ENCODE measurements at regions not wholly inside any gene's neighbourhood (a gene's known extent, or its start where the extent isn't known, plus 50 kb on each side); places are given as distances from the start of the nearest gene placed in this dataset.

GRCh38 chrX:103155201-103155600 is 59.7 kb upstream of the BEX4 start:
- no peaks in the 10 kb centered on the region for H3K36me3 ChIP-seq (ENCODE audit: control insufficient read depth in 2 of 4, insufficient read depth in 4 of 4, low read length in 3 of 4)
- H3K4me2 ChIP-seq (ENCODE audit: insufficient read depth in 1 of 2, low read depth in 2 of 2, low read length in 2 of 2): no peak overlapping the region
- no peak for DNase-seq (ENCODE audit: low read depth in 1 of 2, low spot score in 2 of 2)
- H2BK12ac ChIP-seq (ENCODE audit: low read depth, low read length): no peak overlapping the region
- no peak overlapping the region for H3K4me3 ChIP-seq (ENCODE audit: extremely low read depth in 1 of 4, insufficient read depth in 2 of 4, low read depth in 3 of 4, low read length in 4 of 4)
- H3K23ac ChIP-seq (ENCODE audit: insufficient read length): no peak overlapping the region
- H2AFZ ChIP-seq (ENCODE audit: low read length): no peak overlapping the region
- no peak overlapping the region for H4K8ac ChIP-seq (ENCODE audit: extremely low read depth, insufficient read depth, low read length)
- POLR2A ChIA-PET (ENCODE audit: partially characterized antibody): no interaction called here
- no peak overlapping the region for H4K5ac ChIP-seq (ENCODE audit: insufficient read length, low read depth, low read length)
- H3K27me3 ChIP-seq (replicated peaks in 1 of 4; ENCODE audit: control insufficient read depth in 3 of 4, extremely low read depth in 1 of 4, insufficient read depth in 3 of 4, low read length in 3 of 4): no peaks in the 10 kb centered on the region
- H2BK5ac ChIP-seq (ENCODE audit: low read depth, low read length): no peak overlapping the region
- no peak overlapping the region for H3K4ac ChIP-seq (replicated peaks; ENCODE audit: insufficient read length, low read depth, low read length)
- no peak overlapping the region for H4K91ac ChIP-seq (replicated peaks; ENCODE audit: insufficient read length, low read length)
- H3K23me2 ChIP-seq (ENCODE audit: low read depth, low read length): no peaks in the 10 kb centered on the region
- no peak overlapping the region for H2BK15ac ChIP-seq (ENCODE audit: low read length)
- no peak overlapping the region for H3K18ac ChIP-seq (ENCODE audit: extremely low read depth, low read length)
- no peak overlapping the region for H3K14ac ChIP-seq (ENCODE audit: insufficient read length)
- TF ChIP-seq GABPA (IDR thresholded peaks at IDR 0.05; ENCODE audit: borderline replicate concordance, insufficient read depth, low read length) (no peak), POLR2AphosphoS5 (IDR thresholded peaks at IDR 0.05; ENCODE audit: low read depth, low read length) (no peak), SAP30 (IDR thresholded peaks at IDR 0.05; ENCODE audit: insufficient read depth, insufficient replicate concordance, low read length) (no peak), CHD2 (IDR thresholded peaks at IDR 0.05; ENCODE audit: low read length) (no peak), BCL11A (IDR thresholded peaks at IDR 0.05; ENCODE audit: low read depth in 2 of 2, low read length in 2 of 2) (no peak), MAFK (IDR thresholded peaks at IDR 0.05; ENCODE audit: low read depth, low read length) (no peak)
- H2BK20ac ChIP-seq (ENCODE audit: low read length): no peak overlapping the region
- H2BK120ac ChIP-seq (replicated peaks; ENCODE audit: low read depth, low read length): no peak overlapping the region
- no peak for FAIRE-seq
- no peaks in the 10 kb centered on the region for H3K79me2 ChIP-seq (ENCODE audit: control insufficient read depth in 1 of 2, insufficient read depth in 2 of 2, low read length in 2 of 2)
- 88% methylated on average over 1 of the region's 1 CpG; no CpG with 5 or more reads in 1 of the 2 experiments for WGBS, 2 experiments (ENCODE audit: extremely low coverage in 1 of 2, insufficient coverage in 1 of 2, insufficient read length in 1 of 2, insufficient replicate concordance in 2 of 2, low coverage in 1 of 2, low lambda C conversion rate in 2 of 2, missing lambda C conversion rate in 1 of 2)
- no peak overlapping the region for H3K9ac ChIP-seq (replicated peaks in 1 of 4; ENCODE audit: extremely low read depth in 1 of 4, low read depth in 3 of 4, low read length in 3 of 4)
- no peak overlapping the region for H3K56ac ChIP-seq (replicated peaks; ENCODE audit: insufficient read length, low read depth, low read length)
- H2AK5ac ChIP-seq (ENCODE audit: low read depth, low read length): no peak overlapping the region
- H4K20me1 ChIP-seq (replicated peaks in 1 of 2; ENCODE audit: control insufficient read depth in 1 of 2, insufficient read depth in 2 of 2, low read length in 2 of 2): no peaks in the 10 kb centered on the region
- no peak overlapping the region for H3K27ac ChIP-seq (ENCODE audit: low read depth, low read length)
- no peaks in the 10 kb centered on the region for H3K79me1 ChIP-seq (ENCODE audit: low read depth, low read length)
- H3K4me1 ChIP-seq (replicated peaks in 1 of 4; ENCODE audit: control insufficient read depth in 3 of 4, insufficient read depth in 4 of 4, low read length in 3 of 4): no peaks in the 10 kb centered on the region
- no peaks in the 10 kb centered on the region for H3K9me3 ChIP-seq (ENCODE audit: insufficient read depth in 2 of 2, low read depth in 1 of 2, low read length in 1 of 2)
- CTCF ChIA-PET (ENCODE audit: partially characterized antibody): interaction anchor here (0.9 kb wide), 1 partner anchor 204 kb away, joined by 4 read pairs; no protein-coding TSS in a partner anchor
